ENCODE measurements at regions not wholly inside any gene's neighbourhood (a gene's known extent, or its start where the extent isn't known, plus 50 kb on each side); places are given as distances from the start of the nearest gene placed in this dataset.

DNA sequence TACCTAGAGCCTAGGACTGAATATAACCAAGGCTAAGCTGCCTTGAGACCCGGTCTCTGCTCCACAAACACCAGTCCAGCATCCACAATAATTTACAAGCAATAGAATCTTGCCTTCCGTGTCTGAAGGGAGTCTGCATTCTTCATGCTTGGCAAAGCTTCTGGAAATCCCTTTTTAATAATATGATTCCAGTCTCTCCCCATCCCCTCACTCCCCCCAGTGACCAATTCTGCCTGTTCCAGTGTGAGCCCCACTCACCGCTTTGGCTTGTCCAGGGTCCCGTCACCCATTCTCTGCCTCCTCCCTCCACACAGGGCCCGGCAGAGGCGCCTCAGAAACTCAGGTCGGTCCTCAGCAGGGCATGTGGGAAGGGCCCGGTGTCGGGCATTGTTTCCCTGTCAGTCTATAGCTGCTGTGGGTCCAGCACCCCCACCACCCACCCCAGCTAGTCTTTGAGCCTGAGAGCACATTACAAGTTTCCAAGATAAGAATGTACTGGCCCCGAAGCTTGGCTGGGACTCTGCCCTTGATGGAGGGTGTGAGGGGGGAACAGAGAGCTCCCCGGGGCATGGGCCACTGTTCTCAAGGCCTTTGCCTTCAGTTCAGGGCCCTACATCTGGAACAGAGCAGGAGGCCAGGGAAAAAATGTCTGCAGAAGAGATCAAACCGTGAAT, 129.7 kb upstream of the MYCN start:
- no peak overlapping the region for H3K9ac ChIP-seq
- H3K27me3 ChIP-seq (ENCODE audit: insufficient read depth, low read depth): no peaks in the 10 kb centered on the region
- no peaks in the 10 kb centered on the region for H3K4me1 ChIP-seq (ENCODE audit: low read depth, poor library complexity, severe bottlenecking)
- TF ChIP-seq, protein P1, sequence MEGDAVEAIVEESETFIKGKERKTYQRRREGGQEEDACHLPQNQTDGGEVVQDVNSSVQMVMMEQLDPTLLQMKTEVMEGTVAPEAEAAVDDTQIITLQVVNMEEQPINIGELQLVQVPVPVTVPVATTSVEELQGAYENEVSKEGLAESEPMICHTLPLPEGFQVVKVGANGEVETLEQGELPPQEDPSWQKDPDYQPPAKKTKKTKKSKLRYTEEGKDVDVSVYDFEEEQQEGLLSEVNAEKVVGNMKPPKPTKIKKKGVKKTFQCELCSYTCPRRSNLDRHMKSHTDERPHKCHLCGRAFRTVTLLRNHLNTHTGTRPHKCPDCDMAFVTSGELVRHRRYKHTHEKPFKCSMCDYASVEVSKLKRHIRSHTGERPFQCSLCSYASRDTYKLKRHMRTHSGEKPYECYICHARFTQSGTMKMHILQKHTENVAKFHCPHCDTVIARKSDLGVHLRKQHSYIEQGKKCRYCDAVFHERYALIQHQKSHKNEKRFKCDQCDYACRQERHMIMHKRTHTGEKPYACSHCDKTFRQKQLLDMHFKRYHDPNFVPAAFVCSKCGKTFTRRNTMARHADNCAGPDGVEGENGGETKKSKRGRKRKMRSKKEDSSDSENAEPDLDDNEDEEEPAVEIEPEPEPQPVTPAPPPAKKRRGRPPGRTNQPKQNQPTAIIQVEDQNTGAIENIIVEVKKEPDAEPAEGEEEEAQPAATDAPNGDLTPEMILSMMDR (conservative IDR thresholded peaks at IDR 0.05; ENCODE audit: low read depth, low read length): no peak
- H3K27ac ChIP-seq: no peak overlapping the region
- H3K79me2 ChIP-seq (ENCODE audit: insufficient read depth, low read depth): no peaks in the 10 kb centered on the region
- no peak overlapping the region for H3K4me3 ChIP-seq (IDR thresholded peaks at IDR 0.05; ENCODE audit: insufficient read depth, low read depth, low read length)
- H2AFZ ChIP-seq (ENCODE audit: low read depth): no peak overlapping the region
- H3K36me3 ChIP-seq (ENCODE audit: insufficient read depth): no peaks in the 10 kb centered on the region
- H3K4me2 ChIP-seq: no peak overlapping the region
- H4K20me1 ChIP-seq (ENCODE audit: insufficient read depth): no peaks in the 10 kb centered on the region

- H3K27ac ChIP-seq: no peak overlapping the region
- H3K79me2 ChIP-seq (ENCODE audit: insufficient read depth, low read depth): no peaks in the 10 kb centered on the region
- TF ChIP-seq, protein P1 (conservative IDR thresholded peaks at IDR 0.05; ENCODE audit: low read depth, low read length): no peak
- no peaks in the 10 kb centered on the region for H4K20me1 ChIP-seq (ENCODE audit: insufficient read depth)
- H3K36me3 ChIP-seq (ENCODE audit: insufficient read depth): no peaks in the 10 kb centered on the region
- H3K4me3 ChIP-seq (IDR thresholded peaks at IDR 0.05; ENCODE audit: insufficient read depth, low read depth, low read length): no peak overlapping the region
- no peaks in the 10 kb centered on the region for H3K27me3 ChIP-seq (ENCODE audit: insufficient read depth, low read depth)
- H3K9ac ChIP-seq: no peak overlapping the region
- H2AFZ ChIP-seq (ENCODE audit: low read depth): no peak overlapping the region
- no peaks in the 10 kb centered on the region for H3K4me1 ChIP-seq (ENCODE audit: low read depth, poor library complexity, severe bottlenecking)
- no peak overlapping the region for H3K4me2 ChIP-seq
Measured at GRCh38 chr2:15811367-15811766, 129.0 kb upstream of the MYCN start.

GRCh38 chr2:15812187-15812780, 128.1 kb upstream of the MYCN start:
- H3K79me2 ChIP-seq (ENCODE audit: insufficient read depth, low read depth): no peaks in the 10 kb centered on the region
- no peaks in the 10 kb centered on the region for H3K27me3 ChIP-seq (ENCODE audit: insufficient read depth, low read depth)
- no peak overlapping the region for H2AFZ ChIP-seq (ENCODE audit: low read depth)
- TF ChIP-seq, protein P1 (conservative IDR thresholded peaks at IDR 0.05; ENCODE audit: low read depth, low read length): no peak
- H3K4me2 ChIP-seq: no peak overlapping the region
- H4K20me1 ChIP-seq (ENCODE audit: insufficient read depth): no peaks in the 10 kb centered on the region
- H3K4me3 ChIP-seq (IDR thresholded peaks at IDR 0.05; ENCODE audit: insufficient read depth, low read depth, low read length): no peak overlapping the region
- no peak overlapping the region for H3K27ac ChIP-seq
- H3K36me3 ChIP-seq (ENCODE audit: insufficient read depth): no peaks in the 10 kb centered on the region
- no peak overlapping the region for H3K9ac ChIP-seq
- H3K4me1 ChIP-seq (ENCODE audit: low read depth, poor library complexity, severe bottlenecking): no peaks in the 10 kb centered on the region

- TF ChIP-seq, protein P1 (conservative IDR thresholded peaks at IDR 0.05; ENCODE audit: low read depth, low read length): no peak
- H3K79me2 ChIP-seq (ENCODE audit: insufficient read depth, low read depth): no peaks in the 10 kb centered on the region
- no peak overlapping the region for H3K27ac ChIP-seq
- H2AFZ ChIP-seq (ENCODE audit: low read depth): no peak overlapping the region
- H3K27me3 ChIP-seq (ENCODE audit: insufficient read depth, low read depth): no peaks in the 10 kb centered on the region
- no peak overlapping the region for H3K9ac ChIP-seq
- no peaks in the 10 kb centered on the region for H4K20me1 ChIP-seq (ENCODE audit: insufficient read depth)
- H3K36me3 ChIP-seq (ENCODE audit: insufficient read depth): no peaks in the 10 kb centered on the region
- H3K4me1 ChIP-seq (ENCODE audit: low read depth, poor library complexity, severe bottlenecking): no peaks in the 10 kb centered on the region
- no peak overlapping the region for H3K4me3 ChIP-seq (IDR thresholded peaks at IDR 0.05; ENCODE audit: insufficient read depth, low read depth, low read length)
- no peak overlapping the region for H3K4me2 ChIP-seq
Measured at GRCh38 chr2:15813481-15814266, 126.7 kb upstream of the MYCN start.

All from KMS-11 (cell line).